Activated naive CD8-positive, alpha-beta T cell treated with anti-CD3 and anti-CD28 coated beads for 36 hours (primary cell): ENCODE measurements at regions not wholly inside any gene's neighbourhood (a gene's known extent, or its start where the extent isn't known, plus 50 kb on each side); places are given as distances from the start of the nearest gene placed in this dataset.

Source experiments
- DNase-seq: peaks from one replicate; pipeline ENCODE4 v3.0.0; 2021
- H3K27ac Mint-ChIP-seq: one replicate; pipeline ENCODE4 v1.8.0; 2022; ENCODE audit warnings: mild to moderate bottlenecking, moderate library complexity, mixed read lengths
- H3K27me3 Mint-ChIP-seq: one replicate; pipeline ENCODE4 v1.8.0; 2022; ENCODE audit warnings: mild to moderate bottlenecking, mixed read lengths
- H3K36me3 Mint-ChIP-seq: one replicate; pipeline ENCODE4 v1.8.0; 2021; ENCODE audit warnings: mild to moderate bottlenecking, mixed read lengths
- H3K4me1 Mint-ChIP-seq: one replicate; pipeline ENCODE4 v1.8.0; 2021; ENCODE audit warnings: mixed read lengths
- H3K4me3 Mint-ChIP-seq: one replicate; pipeline ENCODE4 v1.8.0; 2022; ENCODE audit warnings: mild to moderate bottlenecking, moderate library complexity, mixed read lengths
- H3K9me3 Mint-ChIP-seq: one replicate; pipeline ENCODE4 v1.8.0; 2022; ENCODE audit warnings: mixed read lengths

DNA sequence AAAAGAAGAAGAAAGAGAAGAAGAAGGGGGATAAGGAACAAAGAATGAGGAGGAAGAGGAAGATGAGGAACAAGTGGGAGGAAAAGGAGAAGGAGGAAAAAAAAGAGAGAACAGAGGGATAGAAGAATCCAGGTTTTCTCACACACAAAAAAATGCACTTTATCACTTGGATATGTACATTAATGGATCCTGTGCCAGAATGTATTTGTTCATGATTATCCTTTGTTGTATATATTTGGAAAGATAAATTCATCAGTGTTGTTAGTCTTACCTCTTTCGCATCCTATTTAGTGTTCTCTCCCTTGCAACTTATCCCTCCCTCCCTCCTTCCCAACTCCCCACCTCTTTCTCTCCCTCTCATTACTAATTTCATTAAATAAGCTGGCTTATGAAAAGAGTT lies 298.8 kb downstream of the SLCO4C1 start:
- Mint-ChIP-seq H3K4me1 (no peaks in the 10 kb centered on the region), H3K9me3 (no peaks in the 10 kb centered on the region), H3K27me3 (no peaks in the 10 kb centered on the region), H3K36me3 (no peaks in the 10 kb centered on the region), H3K4me3 (no peak overlapping the region), H3K27ac (no peak overlapping the region)
- no peak for DNase-seq

- no peaks in the 10 kb centered on the region for H3K36me3 Mint-ChIP-seq
Measured at GRCh38 chr5:101995585-101995984, 300.5 kb downstream of the SLCO4C1 start.

GRCh38 chr5:101991486-101991885 lies 304.6 kb downstream of the SLCO4C1 start:
- H3K9me3 Mint-ChIP-seq: no peaks in the 10 kb centered on the region
- H3K4me1 Mint-ChIP-seq: no peaks in the 10 kb centered on the region
- H3K27ac Mint-ChIP-seq: no peak overlapping the region
- H3K27me3 Mint-ChIP-seq: no peaks in the 10 kb centered on the region
- DNase-seq: no peak
- no peaks in the 10 kb centered on the region for H3K36me3 Mint-ChIP-seq
- H3K4me3 Mint-ChIP-seq: no peak overlapping the region

More at GRCh38 chr5:101995585-101995984, 300.5 kb downstream of the SLCO4C1 start:
- no peak for DNase-seq
- no peak overlapping the region for H3K27ac Mint-ChIP-seq
- no peaks in the 10 kb centered on the region for H3K27me3 Mint-ChIP-seq
- no peaks in the 10 kb centered on the region for H3K9me3 Mint-ChIP-seq
- H3K4me1 Mint-ChIP-seq: no peaks in the 10 kb centered on the region
- no peak overlapping the region for H3K4me3 Mint-ChIP-seq

GRCh38 chr5:101989659-101990058 lies 306.4 kb downstream of the SLCO4C1 start:
- DNase-seq: no peak
- H3K4me3 Mint-ChIP-seq: no peak overlapping the region
- no peaks in the 10 kb centered on the region for H3K27me3 Mint-ChIP-seq
- no peaks in the 10 kb centered on the region for H3K36me3 Mint-ChIP-seq
- H3K9me3 Mint-ChIP-seq: no peaks in the 10 kb centered on the region
- no peak overlapping the region for H3K27ac Mint-ChIP-seq
- H3K4me1 Mint-ChIP-seq: no peaks in the 10 kb centered on the region

DNA sequence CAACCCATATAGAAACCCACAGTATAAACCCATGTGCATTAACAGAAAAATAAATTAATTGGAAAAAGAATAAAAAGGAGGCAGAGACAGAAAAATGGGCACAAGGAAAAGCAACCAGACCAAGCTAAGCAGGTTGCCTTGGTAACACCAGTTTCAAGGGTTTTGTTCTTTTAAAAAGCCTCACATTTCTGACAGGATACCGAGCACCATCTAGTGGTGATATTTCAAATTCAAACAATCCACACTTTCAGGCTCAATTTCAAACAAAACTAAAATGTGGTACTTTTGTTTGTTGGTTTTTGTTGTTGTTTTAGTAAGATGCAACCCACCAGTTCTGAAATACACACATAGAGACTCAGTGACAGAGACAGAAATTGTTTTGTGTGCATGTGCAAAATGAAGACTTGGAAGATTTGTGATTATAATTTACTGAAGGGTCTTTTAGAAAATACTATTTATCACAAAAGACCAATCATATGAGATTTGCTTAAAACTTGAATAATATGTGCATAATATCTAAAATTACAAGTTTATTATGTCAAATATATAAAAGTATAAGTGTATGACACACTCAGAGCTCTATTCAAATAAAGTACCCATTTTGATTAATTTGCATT lies 318.2 kb downstream of the SLCO4C1 start:
- Mint-ChIP-seq H3K9me3 (no peaks in the 10 kb centered on the region), H3K27me3 (peaks cover 5% of the 10 kb centered on the region), H3K27ac (no peak overlapping the region), H3K4me3 (no peak overlapping the region), H3K4me1 (no peaks in the 10 kb centered on the region), H3K36me3 (no peaks in the 10 kb centered on the region)
- no peak for DNase-seq

- Mint-ChIP-seq H3K27me3 (peaks cover 5% of the 10 kb centered on the region), H3K4me1 (no peaks in the 10 kb centered on the region), H3K4me3 (no peak overlapping the region), H3K27ac (no peak overlapping the region), H3K9me3 (no peaks in the 10 kb centered on the region), H3K36me3 (no peaks in the 10 kb centered on the region)
- DNase-seq: no peak
Measured at GRCh38 chr5:101976933-101977332, 319.2 kb downstream of the SLCO4C1 start.

- Mint-ChIP-seq H3K4me1 (no peaks in the 10 kb centered on the region), H3K36me3 (no peaks in the 10 kb centered on the region), H3K27ac (no peak overlapping the region), H3K27me3 (no peaks in the 10 kb centered on the region), H3K4me3 (no peak overlapping the region), H3K9me3 (no peaks in the 10 kb centered on the region)
- DNase-seq: no peak
Measured at GRCh38 chr5:101969742-101970141, 326.3 kb downstream of the SLCO4C1 start.

DNA sequence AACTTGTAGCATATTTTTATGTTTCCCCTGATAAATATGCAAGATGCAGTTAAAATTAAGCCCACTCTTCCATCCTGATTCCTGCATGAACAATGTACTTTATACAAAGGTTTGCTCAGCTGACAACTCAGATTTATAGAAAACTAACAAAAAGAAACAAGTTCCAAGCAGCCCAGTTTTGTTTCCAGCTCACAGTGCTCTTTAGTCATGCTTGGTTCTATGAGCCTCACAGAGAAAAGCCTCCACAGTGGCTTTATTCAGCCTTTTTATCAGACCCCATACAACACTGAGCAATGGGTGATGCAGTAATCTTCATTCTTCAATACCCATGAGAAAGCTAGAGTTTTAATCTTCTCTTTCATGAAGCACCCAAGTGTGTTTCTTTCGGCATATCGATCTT lies 329.6 kb downstream of the SLCO4C1 start:
- Mint-ChIP-seq H3K4me1 (no peaks in the 10 kb centered on the region), H3K27me3 (no peaks in the 10 kb centered on the region), H3K9me3 (no peaks in the 10 kb centered on the region), H3K36me3 (no peaks in the 10 kb centered on the region), H3K4me3 (no peak overlapping the region), H3K27ac (no peak overlapping the region)
- DNase-seq: no peak

- Mint-ChIP-seq H3K9me3 (no peaks in the 10 kb centered on the region), H3K36me3 (no peaks in the 10 kb centered on the region), H3K27me3 (no peaks in the 10 kb centered on the region), H3K27ac (no peak overlapping the region), H3K4me3 (no peak overlapping the region), H3K4me1 (no peaks in the 10 kb centered on the region)
- no peak for DNase-seq
Measured at GRCh38 chr5:101955891-101956290, 340.2 kb downstream of the SLCO4C1 start.

DNA sequence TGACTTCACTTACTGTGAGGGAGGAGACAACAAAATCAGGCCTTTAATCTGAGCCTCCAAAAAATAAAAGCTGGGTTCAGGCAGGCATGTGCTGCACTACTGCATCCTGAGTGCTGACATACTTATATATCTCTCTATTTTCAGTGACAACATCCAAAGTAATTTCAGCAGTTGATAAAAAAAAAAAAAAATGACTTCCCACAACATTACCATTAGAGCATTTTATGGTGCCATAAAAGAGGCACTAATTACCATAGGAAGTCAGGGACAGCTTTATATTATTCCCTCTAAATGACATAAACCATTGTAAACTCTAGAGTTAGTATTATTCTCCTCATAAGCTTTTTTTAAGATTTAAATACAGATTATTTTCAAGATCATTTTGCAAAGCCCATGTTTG lies 346.1 kb downstream of the SLCO4C1 start:
- no peak for DNase-seq
- Mint-ChIP-seq H3K27me3 (no peaks in the 10 kb centered on the region), H3K4me3 (no peak overlapping the region), H3K9me3 (no peaks in the 10 kb centered on the region), H3K4me1 (no peaks in the 10 kb centered on the region), H3K27ac (no peak overlapping the region), H3K36me3 (no peaks in the 10 kb centered on the region)

DNA sequence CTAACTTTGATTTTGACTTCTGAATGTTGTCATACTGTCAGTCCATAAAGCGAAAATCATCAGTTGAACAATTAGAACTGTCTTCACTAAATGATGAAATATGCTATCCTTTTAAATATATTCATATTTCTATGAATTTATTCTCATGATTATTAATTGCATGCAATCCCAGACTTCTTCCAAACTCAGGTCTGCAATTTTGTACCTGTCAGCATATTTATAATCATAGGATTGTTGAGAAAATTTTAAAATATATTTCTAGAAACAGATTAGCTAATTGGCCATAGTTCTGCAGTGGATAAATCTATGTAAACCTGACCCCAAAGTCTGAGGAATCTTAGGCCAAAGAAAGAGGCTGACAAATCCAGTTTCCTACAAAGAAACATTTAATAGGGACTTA lies 347.5 kb downstream of the SLCO4C1 start:
- Mint-ChIP-seq H3K27ac (no peak overlapping the region), H3K4me3 (no peak overlapping the region), H3K4me1 (no peaks in the 10 kb centered on the region), H3K27me3 (no peaks in the 10 kb centered on the region), H3K36me3 (no peaks in the 10 kb centered on the region), H3K9me3 (no peaks in the 10 kb centered on the region)
- no peak for DNase-seq

- no peak overlapping the region for H3K27ac Mint-ChIP-seq
- no peak overlapping the region for H3K4me3 Mint-ChIP-seq
- no peaks in the 10 kb centered on the region for H3K27me3 Mint-ChIP-seq
- no peaks in the 10 kb centered on the region for H3K36me3 Mint-ChIP-seq
- H3K4me1 Mint-ChIP-seq: no peaks in the 10 kb centered on the region
- DNase-seq: no peak
- H3K9me3 Mint-ChIP-seq: no peaks in the 10 kb centered on the region
Measured at GRCh38 chr5:101943784-101944183, 352.3 kb downstream of the SLCO4C1 start.

DNA sequence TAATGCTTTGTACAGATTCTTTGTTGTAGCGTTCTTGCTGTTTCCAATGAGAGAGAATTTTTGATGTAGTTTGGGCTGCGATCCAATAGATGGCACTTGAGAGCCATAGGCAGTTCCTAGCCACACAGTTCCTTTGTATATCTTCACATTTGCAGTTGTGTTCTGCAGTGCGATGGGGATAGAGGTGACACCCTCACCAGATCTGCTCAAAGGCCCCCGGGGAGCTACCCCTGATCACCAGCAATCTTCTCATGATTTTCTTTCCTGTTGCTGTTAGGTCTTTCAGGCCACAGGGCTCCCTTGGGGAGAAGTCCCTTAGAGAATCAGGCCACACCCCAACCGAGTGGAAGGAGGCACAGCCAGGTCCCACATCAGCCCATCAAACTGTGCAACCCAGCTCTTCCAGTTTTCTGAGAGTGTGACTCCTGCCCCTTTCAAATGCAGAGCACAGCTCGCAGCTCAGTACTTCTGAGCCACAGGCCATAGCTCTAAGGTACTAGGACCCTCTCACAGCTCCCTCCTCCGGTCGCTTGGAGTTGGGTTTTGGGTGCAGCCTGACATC lies 353.7 kb downstream of the SLCO4C1 start:
- no peaks in the 10 kb centered on the region for H3K9me3 Mint-ChIP-seq

DNA sequence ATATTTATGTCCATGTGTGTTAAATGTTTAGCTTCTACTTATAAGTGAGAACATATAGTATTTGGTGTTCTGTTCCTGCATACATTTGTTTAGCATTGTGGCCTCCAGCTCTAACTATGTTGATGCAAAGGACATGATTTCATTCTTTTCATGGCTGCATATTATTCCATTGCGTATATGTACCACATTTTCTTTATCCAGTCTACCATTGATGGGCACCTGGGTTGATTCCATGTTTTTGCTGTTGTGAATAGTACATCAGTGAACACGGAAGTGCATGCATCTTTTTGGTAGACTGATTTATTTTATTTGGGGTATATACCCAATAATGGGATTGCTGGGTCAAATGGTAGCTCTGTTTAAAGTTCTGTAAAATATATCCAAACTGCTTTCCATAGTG lies 359.0 kb downstream of the SLCO4C1 start:
- Mint-ChIP-seq H3K4me1 (no peaks in the 10 kb centered on the region), H3K36me3 (no peaks in the 10 kb centered on the region), H3K9me3 (no peaks in the 10 kb centered on the region), H3K4me3 (no peak overlapping the region), H3K27me3 (no peaks in the 10 kb centered on the region), H3K27ac (no peak overlapping the region)
- DNase-seq: no peak

More for the DNA sequence above, 353.7 kb downstream of the SLCO4C1 start:
- Mint-ChIP-seq H3K27me3 (no peaks in the 10 kb centered on the region), H3K27ac (no peak overlapping the region), H3K4me3 (no peak overlapping the region), H3K36me3 (no peaks in the 10 kb centered on the region), H3K4me1 (no peaks in the 10 kb centered on the region)
- DNase-seq: no peak

- Mint-ChIP-seq H3K9me3 (no peaks in the 10 kb centered on the region), H3K27ac (no peak overlapping the region), H3K27me3 (no peaks in the 10 kb centered on the region), H3K4me1 (no peaks in the 10 kb centered on the region), H3K36me3 (no peaks in the 10 kb centered on the region), H3K4me3 (no peak overlapping the region)
- DNase-seq: no peak
Measured at GRCh38 chr5:101935086-101935485, 361.0 kb downstream of the SLCO4C1 start.

DNA sequence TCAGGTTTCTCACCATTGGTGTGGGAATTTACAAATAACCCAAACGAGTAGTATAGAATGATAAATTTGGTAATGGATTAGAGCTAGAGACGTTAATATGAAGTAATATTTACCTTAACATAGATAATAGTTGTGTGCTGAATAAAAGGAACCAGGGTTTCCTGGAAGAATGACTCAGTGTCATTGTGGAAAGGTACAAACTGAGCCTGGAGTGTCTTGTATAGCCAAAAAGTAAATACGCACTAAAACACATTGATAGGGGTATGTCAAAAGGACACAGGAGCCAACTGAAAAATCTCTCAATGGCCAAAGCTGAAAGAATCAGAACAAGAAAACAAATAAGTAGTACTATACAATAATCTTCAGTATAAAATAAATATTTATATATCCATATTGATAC lies 363.5 kb downstream of the SLCO4C1 start:
- no peaks in the 10 kb centered on the region for H3K9me3 Mint-ChIP-seq
- no peaks in the 10 kb centered on the region for H3K27me3 Mint-ChIP-seq
- H3K4me3 Mint-ChIP-seq: no peak overlapping the region
- DNase-seq: no peak
- no peaks in the 10 kb centered on the region for H3K4me1 Mint-ChIP-seq
- no peak overlapping the region for H3K27ac Mint-ChIP-seq
- no peaks in the 10 kb centered on the region for H3K36me3 Mint-ChIP-seq
